Fibroblast of peridontal ligament (primary cell): ENCODE measurements at regions not wholly inside any gene's neighbourhood (a gene's known extent, or its start where the extent isn't known, plus 50 kb on each side); places are given as distances from the start of the nearest gene placed in this dataset.

Source experiments
- DNase-seq: peaks from one replicate; pipeline ENCODE4 v3.0.0-alpha.2; 2010; ENCODE audit errors: extremely low read depth

DNA sequence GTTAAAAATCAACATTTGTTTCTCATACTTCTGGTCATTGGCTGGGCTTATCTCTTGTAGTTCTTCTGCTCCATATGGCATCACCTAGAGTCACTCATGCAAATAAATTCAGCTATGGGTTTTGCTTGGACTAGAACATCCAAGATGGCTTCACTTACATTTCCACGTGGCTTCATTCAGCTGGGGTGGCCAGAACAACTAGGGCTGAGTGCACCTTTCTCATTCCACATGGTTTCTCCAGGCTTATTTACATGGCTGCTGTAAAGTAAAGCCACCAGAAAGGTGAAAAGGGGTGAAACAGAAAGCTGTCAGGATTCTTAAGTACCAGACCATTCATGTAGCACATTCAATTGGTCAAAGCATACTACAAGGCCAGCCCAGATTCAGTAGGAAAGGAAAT lies 151.1 kb upstream of the BMP2 start:
- DNase-seq: no peak

DNA sequence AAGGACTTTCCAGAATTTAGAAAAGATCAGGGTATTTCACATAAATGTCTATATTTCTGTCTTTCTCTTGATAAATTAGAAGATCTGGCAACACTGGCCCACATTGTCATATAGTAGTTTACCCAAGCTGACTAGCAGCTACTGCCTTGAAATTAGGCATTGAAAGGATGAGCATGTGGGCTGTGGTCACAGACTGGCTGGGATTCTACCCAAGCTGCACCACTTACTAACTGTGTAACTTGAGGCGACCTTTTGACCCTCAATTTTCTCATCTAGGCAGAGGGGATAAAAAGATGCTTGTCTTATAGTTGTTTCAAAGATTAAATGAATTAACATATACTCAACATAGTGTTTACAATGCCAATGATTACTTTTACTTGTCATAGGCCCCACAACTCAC lies 152.7 kb upstream of the BMP2 start:
- no peak for DNase-seq

DNA sequence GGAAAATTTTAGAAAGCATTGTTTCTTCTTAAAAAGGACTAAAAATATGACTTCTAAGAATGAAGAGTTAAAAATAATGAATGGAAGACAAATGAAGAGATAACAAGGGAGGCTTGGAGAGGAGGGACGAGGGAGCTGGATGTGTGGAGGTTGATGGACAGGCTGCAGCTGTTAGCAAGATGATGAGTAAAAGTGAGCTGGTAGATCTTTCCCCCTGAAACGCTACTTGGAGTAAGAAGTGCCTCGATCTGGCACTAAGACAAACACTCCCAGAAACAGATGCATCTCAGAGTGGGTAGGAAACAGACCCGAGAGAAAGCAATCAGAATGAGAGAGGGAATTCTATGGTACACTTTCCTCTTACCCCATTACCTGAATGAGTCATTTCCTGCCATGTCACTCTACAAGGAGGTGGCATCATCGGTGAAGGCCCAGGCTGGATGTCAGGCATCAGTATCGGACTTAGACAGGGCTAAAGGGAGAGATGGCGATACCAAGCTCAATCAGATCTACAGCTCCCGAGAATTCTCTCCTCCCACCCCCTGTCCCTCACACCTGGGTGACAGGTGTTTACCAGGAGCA lies 154.1 kb upstream of the BMP2 start:
- no peak for DNase-seq

DNA sequence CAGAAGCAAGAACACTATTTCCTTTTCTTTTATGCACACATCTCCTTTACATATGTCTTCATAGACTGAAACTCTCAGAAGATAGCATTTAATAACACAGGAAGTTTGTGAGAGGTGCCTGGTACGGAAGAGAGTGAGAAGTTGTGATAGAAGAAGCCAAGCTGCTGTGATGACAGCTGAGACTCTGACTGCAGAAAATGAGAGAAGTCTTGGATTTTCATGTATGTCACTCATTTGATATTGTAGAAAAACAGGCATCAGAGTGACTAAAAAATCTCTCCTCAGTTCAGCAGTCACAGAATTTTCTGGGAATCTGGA lies 154.9 kb upstream of the BMP2 start:
- no peak for DNase-seq

DNA sequence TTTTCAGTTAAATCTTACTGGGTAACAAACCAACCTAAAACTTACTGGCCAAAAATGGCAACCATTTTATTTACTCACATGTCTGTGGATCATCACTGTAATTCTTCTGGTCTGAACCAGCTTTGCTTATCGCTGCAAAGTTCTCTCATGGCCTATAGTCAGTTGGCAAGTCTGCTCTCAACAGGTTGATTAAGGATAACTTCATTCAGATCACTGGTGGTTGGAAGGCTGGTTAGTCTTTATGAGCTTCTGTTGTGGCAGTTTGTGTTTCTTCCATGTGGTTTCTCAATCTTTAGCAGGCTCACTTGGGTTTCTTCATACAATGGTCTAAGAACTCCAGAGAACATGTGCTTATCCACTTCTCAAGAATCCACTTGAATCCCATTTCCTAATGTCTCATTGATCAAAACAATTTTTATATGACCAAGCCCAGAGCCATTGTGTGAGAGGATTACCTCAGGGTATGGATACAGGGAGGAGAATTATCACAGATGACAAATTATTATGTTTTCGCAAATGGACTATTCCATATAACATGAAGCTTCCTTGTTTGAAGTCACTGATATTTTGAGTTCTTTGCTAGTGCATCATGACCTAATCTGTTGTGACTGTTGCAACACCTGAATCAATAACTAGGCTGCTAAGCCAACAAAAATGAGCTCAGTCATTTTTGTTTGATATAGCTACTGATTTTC lies 155.4 kb upstream of the BMP2 start:
- no peak for DNase-seq

DNA sequence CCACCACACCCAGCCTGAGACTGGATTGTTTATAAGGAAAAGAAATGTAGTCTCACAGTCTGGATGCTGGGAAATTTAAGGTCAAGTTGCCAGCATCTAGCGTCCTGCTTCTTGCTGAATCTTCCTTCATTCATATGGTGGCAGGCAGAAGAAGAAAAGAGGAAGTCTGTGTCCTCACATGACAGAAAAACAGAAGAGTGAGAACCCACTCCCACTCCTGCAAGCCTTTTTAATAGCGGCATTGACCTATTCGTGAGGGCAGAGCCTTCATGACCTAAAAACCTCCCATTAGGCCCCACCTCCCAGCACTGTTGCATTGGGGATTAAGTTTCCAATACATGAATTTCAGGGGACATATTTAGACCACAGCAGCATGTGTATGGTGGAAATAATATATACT lies 160.8 kb upstream of the BMP2 start:
- DNase-seq: no peak

DNA sequence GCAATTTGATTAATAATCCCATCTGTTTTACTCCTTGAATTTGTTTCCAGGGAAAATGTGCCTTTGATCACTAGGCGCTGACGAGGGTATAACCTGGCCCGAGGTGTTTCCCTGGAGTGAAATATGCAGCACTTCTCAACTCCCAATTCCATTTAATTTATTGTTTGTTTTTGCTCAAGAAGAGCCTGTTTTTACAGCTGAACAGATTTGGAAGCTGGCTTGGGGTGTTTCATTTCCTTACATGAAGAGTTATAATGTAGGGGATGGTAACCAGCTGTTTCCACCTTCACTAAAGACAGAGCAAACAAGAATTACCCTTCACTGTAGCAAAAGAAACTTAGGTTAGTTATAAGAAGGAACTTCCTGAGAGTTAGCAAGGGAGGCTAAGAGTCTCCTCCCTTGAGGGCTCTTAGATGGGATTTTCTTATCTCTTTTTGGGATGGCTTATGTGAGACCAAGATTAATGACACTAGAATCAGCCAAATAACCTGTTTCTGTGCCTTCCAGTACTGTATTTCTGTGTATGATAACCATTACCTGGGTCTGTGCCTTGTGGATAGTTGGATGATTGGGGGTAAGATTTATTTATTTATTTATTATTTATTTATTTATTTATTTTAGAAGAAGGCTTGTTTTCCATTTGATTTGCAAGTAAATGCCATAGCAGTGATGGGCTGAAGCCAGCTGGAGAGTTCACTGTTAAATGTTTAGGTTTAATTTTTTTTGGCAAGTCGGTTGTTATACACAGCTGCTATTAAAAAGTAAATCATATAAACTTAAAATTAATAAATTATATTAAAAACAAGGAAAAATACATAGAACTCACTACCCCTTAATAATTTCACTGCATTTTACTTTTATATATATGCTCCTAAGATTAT lies 162.2 kb upstream of the BMP2 start:
- no peak for DNase-seq

DNA sequence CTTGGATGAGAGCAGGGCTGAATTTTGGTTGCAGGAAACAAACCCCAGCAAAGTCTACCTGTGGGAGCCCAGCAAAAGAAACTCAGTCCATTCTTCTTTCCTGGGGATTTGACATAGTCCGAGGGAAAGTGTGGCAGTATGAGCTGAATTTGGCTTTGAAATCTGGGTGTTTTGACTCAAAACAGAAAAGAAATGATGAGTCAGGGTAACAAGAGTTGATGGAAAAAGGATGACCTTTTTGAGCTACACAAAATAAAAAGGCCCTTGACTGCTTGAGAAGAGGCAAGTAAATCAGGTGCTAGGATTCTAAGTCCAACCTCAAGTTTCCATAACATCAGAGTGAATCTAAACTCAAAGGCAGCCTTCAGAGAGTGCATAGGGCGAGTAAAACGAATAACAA lies 163.3 kb upstream of the BMP2 start:
- no peak for DNase-seq

DNA sequence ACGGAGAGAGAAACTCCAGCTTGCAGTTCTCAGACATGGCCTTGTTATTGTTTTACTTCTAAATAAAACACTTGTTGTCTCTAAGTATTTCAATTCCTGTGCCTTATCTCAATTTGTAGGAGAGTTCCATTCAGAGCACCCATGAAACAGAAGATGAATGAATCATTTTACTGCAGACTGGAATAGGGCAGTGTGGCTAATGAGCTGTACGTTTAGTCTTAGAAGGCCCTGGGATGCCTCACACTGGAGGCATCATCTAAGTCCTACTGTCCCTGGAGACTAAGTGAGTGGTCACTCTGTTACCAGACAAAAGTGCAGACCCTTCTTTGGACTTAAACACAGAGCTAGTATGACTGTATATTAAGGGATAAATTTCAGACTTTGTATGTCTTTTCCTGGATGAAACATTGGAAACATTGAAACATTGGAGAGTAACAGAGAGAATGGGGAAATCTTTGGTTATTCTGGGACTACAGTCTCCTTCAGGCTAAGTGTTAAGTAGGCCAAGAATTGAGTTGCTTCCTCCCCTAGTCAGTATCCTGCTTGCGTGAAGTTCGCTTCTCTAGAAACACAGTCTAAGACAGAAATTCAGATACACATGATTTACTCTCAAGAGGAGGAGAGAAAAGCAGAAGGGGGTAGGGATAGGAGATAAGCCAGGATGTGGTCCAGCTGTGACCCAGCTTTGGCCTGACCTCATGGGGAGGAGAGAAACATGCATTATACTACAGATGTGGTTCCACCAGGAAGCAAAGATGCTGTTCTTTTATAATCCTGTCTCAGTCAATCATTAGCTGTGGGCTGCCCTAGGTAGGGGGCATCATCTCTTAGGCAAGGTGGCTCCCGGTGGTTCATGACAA lies 167.4 kb upstream of the BMP2 start:
- no peak for DNase-seq

DNA sequence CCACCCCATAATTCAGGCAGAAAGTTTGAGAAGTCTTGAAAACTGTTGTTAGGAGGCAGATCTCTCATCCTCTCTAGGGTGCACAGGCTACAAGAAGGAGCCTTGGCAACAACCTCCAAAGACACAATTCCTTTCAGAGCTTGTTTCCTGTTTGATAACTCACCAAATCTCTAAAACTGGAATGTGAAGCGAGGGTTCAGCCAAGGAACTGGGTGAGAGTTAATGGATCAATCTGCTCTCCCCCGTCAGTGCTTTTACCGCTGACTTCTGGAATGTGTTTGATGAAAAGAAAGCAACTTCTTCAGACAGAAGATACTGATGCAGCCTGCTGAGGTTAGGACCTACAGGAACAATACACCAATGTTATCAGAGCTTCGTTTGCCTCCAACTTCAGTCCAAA lies 171.8 kb upstream of the BMP2 start:
- peak; percentile 35 for DNase-seq

DNA sequence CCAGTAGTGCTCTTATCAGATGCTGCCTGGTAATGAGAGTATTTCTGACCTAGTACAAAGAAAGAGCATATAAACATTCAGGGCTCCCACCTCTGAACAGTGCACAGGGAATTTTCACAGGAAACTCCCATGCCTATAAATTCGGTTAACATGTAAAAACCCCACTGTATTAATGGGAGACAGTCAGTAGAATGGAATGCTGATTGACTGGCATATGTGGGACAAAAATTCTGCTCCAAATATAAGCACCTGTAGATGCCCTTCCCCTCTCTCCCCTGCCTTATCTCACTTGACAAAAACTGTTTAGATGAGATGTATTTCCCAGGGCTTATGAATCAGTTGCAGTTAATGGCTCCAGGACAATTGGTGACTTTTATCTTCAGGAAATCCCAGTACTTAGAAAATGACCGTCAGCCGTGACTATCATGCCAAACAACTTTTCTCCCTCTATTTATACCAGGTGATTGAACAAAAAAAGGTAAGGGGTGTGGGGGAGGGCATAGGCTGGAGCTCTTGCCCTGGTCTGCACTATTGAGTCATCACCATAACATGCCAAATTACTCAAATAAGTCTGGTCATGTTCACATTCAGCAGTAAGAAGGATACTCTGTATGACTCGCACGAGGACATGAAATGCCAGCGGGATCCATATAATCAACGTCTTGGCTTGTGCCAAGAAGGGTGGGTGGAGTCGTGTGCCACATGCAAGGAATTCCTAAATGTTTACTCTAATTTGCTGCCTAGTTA lies 176.4 kb upstream of the BMP2 start:
- DNase-seq: peak; percentile 90

DNA sequence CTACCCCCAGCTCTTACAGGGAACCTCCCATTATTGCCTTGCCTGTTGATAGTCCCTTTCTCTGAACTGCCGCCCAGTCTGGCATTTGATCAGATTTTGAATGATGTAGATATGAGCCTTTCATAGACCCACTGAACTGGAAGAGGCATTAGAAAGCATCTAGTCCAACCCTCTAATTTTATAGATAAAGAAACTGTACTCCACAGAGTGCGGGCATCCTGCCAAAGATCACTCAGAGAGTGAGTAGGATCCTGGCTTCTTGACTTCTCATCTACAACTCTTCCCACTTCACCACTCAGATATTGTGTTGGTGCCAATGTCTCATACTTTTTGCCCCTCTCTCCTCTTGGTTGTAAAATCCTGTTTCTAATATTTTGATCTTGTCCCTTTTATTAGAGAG lies 179.2 kb upstream of the BMP2 start:
- peak; percentile 41 for DNase-seq

DNA sequence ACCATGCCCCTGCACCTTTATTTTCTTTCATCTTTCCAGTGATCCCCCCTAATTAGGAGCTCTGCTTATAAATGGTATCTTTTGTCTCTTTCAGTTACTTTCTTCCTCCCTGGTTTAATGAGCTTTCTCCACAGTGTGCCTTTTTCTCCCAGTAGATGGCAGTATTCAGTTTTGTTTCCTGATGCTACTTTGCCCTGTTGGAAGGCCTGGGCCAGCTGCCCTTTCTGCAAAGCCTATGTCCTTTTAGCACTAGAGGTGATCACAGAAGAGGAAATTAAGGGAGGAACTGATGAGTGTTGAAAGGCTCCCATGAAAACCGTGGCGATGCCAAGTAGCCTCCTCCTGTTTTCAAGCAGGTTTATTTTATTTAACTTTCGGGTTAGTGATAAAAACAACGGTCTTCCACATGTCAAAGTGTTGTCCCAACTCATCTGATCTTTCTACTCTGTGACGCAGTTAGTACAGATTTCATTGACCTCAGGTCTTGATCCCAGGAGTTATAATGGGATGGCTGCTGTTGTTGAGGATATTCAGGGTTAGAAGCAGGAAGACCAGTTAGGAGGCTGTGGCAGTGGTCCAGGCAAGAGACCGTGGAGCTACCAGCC lies 184.2 kb upstream of the BMP2 start:
- DNase-seq: peak; percentile 76

DNA sequence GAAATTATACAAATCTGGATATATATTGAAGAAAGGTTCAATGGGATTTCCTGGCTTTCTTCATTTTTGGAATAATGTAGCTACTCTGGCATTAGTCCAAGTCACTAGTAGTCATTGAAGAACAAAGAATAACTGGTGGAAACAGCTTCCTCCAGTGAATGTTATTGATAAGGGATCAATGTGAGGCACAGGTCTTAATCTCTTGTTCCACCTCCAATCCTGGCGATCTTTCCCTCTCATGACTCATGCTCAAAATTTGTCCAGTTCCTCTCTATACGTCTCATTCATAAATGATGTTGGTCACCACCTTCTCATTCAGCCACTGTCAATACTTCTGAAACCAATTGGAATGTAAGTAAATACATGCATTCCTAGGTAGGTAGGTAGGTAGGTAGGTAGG lies 185.0 kb upstream of the BMP2 start:
- no peak for DNase-seq

DNA sequence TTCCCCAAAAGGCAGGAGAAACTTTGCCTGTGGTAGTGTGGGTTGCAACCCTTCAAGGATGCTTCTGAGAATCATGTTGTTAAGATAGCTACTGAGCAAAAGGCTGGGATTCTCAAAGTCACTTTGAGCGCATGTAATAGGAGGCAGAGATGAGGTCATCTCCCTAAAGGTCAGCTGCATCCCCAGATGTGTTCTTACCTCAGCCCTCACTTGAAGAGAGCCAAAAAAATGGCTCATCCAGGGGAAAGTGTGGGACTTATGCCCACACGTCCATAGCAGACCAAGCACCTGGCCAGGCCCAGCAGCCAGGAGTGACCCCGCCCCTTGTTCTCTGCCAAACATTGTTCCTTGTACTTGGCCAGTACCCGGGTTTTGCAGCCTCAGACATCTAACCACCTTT lies 187.0 kb upstream of the BMP2 start:
- no peak for DNase-seq

DNA sequence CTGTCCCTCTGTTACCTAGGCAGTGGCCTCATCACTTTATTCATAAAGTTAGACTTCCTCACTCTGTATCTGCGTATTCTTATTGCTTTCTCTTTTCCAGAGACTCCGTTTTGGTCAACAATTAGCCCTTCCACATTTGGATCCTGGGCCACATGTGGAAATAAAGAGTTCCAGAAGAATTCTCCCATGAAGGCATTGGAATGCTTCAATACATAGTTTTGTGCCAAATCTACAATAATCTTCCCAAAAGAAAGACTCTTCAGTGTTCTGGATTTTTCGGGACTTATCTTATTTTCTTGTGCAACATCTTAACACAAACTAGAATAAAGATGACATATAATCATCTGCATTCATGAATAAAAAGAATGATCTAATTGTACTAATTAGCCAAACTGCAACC lies 187.7 kb upstream of the BMP2 start:
- peak; percentile 54 for DNase-seq

DNA sequence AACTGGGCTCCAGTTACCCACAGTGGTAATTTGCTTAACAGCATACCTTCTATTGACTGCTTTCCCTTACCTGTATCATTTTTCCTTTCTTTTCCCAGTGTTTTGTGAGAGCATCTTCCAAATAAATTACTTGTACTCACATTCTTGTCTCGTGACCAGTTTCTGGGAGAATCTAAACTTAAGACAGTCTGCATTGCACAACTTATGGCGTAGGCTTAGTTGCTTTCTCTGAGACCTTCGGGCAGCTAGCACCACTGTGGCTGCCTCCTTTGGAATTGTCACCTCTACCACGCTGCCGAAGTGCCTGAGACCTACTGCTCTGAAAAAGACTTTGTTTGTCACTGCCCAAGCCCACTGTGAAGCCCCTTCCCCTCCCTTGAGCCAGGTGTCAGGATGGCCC lies 188.1 kb upstream of the BMP2 start:
- no peak for DNase-seq

DNA sequence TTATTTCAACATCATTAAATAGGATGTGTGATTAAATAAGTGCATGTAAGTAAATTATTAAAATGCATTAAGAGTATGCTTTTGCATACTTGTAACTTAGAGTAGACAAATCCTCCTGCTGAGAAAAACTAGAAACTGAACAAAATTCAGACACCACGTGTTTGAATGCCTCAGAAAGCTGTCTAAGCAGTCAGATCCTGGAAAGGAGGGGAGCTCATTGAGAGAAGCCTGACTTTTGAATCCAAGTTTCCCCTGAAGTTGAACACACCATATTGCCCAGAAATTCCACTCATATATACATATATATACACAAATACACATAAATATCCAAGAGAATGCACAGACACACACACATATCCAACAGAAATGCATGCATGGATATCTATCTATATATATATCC lies 190.0 kb upstream of the BMP2 start:
- DNase-seq: no peak

DNA sequence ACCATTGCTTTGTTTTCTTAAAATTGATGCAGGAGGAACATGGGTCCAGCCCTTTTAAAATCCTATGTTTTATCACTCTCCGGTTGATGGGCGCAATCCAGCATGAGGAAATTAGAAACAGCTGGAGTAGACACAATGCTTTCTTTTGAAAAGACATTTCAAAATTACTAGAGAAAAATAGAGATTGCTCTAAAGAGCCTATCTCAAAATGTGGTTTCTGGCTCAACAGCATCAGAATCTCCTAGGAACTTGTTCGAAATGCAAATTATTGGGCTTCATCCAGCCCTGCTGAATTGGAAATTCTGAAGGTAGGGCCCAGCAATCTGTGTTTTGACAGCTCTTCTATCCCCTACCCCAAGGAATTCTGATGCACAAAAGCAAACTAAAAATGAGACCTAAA lies 190.8 kb upstream of the BMP2 start:
- DNase-seq: peak; percentile 75

DNA sequence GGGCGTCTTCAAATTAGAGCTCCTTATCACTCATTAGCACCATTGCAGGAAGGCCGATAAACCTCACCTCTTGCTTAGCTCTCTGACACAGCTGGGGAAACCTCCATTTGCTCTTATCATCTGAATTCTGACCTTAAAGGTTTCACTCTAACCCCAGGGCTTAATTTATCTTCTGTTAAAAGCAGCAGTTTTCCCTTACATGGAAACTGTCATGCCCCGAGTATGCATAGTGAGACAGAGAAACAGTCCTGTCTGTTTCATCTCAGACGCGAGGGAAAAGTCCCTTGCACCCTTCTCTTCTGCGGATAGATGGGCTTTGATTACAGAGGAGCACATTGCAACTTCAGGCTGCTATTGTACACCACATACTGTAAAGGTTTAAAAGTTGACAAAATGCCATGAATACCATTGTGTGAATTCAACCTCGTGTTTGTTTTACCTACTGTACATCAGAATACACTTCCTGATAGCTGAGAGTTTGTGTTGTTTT lies 191.5 kb upstream of the BMP2 start:
- DNase-seq: no peak

DNA sequence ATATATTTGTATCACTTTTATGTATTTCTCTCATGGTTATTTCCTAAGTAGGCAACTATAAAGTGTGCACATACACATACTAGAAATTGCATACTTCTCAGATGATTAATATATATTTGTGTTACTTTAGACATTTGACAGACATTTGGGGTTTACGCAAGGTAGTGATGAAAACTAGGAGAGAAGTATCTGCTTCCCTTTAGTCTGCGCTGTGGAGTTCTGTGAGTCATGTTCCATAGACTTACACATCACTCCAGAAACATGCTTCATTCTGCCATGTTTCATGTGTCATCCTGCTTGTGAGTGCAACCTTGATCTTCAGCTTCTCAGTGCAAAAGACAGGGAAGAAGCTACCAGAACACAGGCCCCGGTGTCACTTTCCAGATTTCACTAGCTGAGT lies 200.7 kb upstream of the BMP2 start:
- peak; percentile 85 for DNase-seq
